OCI-LY1 (cell line): ENCODE measurements at regions not wholly inside any gene's neighbourhood (a gene's known extent, or its start where the extent isn't known, plus 50 kb on each side); places are given as distances from the start of the nearest gene placed in this dataset.

ENCODE experiments used
- CTCF ChIP-seq: fragments of 200-600 bp; sonication (generic), shearing (Covaris generic); IDR thresholded peaks from 2 replicates; pipeline ENCODE4 v1.5.1; 2017; ENCODE audit warnings: mild to moderate bottlenecking, antibody characterized with exemption, low read length, moderate library complexity, mixed read lengths
- EZH2 ChIP-seq: fragments of 200-600 bp; sonication (generic), shearing (Covaris generic); IDR thresholded peaks from 2 replicates; pipeline ENCODE4 v1.8.0; 2017; ENCODE audit warnings: borderline replicate concordance, mixed run types, mild to moderate bottlenecking, antibody characterized with exemption, low read length, moderate library complexity, mixed read lengths

- TF ChIP-seq CTCF (no peak), EZH2 (no peak)
These were observed 151.9 kb upstream of the FGGY start for GRCh38 chr1:59144959-59145358.
